Stimulated activated CD4-positive, alpha-beta T cell treated with anti-CD3 and anti-CD28 coated beads, Interleukin-1b, Interleukin-23, amount 100 ng/mL, for 24 hours (primary cell): ENCODE measurements at regions not wholly inside any gene's neighbourhood (a gene's known extent, or its start where the extent isn't known, plus 50 kb on each side); places are given as distances from the start of the nearest gene placed in this dataset.
A peak's percentile ranks its signal among the peaks of the same experiment; 100 is the strongest.

Source experiments
- DNase-seq, 4 experiments: peaks; one replicate each; pipeline ENCODE4 v3.0.0-alpha.2; 2020; ENCODE audit warnings: low read depth in 4 of 4, low spot score in 1 of 4

DNA sequence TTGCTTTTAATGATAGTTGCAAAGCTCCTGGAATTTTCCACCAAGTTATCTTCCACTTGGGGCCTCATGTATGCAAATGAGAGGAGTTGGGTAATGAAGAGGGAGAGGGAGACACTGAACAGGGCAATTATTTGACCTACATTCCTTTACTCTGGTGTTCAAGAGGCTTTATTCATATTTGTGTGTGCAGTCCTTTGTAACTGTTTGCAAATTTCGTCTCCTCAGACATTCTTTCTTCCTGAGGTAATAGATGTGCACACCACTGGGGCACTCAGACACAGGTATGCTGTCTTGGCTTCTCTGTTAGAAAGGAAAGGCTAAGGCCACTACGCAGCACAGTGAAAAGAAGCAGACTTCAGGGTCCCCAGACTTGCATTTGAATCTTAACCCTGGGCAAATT, 189.7 kb upstream of the IL12A start:
- no peak for DNase-seq

DNA sequence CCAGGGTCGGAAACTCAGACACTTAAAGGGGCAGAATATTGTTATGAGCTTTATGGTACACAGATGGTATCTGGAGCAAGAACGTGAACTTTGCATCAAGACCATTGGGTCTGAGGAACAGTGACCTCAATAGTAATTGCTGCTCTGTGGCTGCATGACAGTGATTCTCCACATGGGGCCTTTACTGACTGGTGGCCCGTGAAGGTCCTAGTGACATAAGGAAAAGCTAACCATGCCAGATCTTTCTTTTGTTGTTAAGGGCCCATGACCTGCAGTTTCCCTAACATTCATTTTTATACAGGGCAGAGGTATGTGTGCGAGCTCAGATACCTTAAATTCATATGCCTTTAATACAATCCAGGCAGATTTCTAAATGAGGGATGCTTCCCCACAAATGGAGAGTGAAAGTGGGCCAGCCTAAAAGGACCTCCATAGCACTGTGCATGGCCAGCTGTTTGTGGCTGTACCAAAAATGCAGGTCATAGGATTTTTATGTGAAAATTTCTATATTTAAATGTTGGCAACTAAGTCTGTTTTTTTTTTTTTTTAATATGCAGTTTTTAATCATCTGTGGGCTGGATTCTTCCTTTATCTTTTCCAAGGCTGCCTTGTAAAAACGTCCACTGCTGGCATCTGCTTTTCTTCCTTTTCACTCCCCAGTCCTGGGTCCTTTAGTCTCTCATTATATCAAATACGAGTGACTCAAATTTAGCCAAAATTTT, 188.0 kb upstream of the IL12A start:
- no peak for DNase-seq

DNA sequence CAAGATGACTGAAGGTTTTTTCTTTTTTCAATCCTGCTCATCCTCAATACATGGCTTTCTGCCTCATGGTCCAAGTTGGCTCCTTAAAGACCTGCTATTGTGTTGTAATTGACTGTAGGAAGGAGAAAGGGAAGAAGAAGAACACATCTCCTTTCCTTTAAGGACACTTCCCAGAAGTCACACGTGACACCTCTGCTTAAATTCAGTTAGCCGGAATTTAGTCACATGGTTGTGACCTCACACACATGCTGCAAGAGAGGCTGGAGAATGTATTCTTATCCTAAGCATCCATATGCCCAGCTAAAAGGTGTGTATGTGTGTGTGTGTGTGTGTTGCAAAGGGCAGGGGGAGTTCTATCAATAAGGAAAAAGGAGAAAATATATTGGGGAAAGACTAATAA, 185.8 kb upstream of the IL12A start:
- no peak for DNase-seq

DNA sequence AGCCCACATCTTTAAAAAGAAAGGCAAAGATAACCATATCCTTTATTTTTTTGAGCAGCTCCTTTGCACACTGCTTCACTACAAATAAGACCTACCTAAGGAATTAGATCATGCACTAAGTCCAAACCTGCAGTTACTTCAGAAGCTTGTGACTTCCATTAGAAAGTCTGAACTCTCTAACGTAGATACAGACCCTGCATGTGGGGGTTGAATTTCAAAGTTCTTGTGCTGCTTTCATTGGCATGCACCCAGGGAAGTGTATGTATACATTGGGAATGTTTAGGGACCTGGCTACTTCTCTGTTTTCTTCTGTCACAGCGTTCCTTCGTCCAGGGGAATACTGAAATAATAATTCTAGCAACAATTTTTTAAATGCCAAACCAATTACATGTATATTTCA, 185.2 kb upstream of the IL12A start:
- no peak for DNase-seq

DNA sequence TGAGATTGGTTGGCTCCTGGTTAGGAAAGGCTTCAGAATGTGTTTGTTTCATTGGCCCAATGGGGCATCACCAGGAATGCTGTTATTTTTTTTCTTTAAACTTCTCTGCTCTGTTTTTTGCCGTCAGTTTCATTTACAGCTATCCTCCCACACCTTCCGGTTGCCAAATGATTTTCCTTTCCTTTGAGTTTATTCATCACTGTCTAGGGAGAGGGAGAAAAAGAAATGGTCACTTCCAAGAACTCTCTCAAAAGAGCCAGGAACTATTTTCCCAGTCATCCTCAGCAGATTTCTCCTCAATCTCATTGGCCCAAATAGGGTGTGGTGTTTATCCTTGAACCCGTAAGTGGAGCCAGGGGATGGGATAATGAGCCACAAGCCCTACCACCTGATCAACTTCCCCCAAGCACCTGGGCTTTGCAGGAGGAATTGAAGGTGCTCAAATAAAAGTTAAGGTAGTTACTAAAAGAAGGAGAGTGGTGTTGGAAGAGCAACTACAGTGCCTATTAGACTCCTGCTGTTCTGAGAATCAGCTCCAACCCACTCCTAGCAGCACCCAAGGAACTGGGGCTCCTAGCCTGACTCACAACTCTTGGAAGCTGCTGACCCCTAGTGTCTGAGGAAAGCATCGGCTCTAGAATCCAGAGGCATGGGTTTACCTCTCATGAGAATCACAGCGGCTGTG, 183.8 kb upstream of the IL12A start:
- peak in 1 of 4 experiments; percentile 18 for DNase-seq

DNA sequence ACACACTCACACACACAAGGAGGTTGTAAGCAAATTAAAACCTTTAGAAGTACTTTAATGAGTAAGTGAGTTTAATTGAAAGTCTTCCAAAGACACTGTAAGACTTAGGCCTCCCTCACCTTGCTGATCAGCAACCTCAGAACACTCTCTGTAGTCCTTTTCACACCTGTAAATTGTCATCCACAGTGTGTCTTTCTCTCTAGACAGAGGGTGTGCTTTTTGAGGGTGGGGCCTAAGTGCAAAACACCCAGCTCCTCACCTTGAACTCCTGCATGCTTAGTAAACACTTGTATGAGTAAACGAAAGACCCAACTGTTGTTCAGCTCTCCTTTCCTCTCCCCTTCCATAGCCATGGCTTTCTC, 183.2 kb upstream of the IL12A start:
- no peak for DNase-seq

DNA sequence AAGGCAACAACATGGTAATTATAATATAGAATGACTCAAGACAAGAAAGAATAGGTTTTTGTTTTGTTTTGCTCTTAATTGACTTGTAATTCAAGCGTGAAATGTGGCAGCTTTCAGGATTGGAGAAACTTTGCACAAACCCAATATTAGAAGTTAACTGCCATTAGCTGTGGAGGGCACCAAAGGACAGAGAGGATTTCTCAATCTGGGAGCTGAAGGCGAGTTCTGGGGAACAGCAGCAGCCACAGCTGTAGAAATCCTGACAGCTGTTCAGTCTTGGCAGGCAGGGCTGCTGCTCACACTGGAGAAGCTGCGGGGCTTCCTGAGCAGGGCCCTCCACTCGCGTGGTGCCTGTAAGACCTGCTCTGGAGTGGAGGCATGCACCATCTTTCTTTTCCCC, 182.2 kb upstream of the IL12A start:
- no peak for DNase-seq

DNA sequence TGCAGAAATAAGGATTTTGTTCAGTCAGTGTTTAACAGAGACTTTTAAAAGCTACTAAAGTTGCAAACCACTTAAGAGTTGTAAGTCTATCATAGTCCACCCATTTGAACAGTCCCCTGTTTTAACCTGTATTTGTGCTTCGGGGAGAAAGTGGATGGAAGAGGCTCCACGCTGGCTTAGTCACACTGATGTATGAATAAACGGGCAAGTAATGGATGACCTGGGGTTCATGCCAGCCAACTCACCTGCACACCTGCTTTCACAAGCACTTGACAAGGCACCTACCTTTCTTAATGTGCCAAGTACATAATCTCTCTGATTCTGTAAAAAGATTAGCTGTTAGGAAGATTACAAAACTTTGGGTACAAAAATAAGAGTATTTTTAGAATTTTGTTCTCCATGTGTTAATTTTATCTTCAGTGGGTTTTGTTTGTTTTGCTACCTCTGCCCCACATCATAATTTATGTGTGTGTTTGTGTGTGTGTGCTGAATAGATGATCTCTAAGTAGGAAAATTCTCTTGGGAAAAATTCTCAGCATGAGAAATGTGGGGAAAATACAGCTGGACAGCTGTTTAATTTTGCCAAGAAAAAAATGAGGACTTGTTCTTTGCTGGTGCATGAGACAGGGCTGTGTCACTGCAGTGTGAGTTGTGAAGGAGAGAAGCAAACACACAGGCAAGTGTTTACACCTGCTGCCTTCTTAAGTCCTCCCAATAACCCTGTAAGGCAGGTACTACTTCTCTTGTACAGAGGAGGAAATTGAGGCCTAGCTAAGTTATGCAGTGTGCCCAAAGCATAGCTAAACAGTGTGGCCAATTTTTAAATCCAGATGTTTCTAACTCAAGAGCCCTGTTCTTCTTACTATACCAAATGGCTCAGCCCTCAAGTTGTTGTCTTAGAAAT, 181.2 kb upstream of the IL12A start:
- DNase-seq: no peak

DNA sequence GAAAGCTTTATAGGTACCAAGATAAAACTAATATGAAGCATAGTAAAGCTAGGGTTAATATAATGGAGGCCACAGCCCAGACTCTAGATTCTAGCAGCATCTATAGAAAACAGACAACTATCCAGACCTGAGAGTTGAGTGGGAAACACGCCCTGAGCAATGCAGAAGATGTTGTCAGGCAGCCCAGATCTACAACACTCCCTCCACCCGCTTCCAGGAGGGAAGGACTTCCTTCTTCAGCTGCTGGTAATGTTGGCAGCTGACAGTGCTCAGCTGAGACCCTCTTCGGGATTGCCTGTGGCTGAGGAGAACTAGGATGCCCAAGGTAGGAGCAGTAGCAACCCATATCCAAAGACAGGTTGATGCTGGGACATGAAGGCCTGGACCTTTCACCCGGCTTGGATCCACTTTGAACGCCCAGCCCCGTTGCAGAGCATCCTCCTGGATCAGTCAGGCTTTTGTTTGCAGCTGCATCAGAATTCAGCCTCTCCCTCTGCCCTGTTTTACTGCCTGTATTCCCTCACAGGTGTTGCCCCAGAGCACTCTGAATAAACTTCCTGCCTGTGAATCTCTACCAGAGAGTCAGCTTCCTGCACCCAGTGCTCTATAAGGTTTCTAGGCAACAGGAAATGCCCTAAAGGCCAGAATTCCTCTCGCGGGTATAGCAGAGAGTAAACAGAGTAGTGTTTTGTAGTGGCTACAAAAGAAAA, 174.7 kb upstream of the IL12A start:
- DNase-seq: no peak

DNA sequence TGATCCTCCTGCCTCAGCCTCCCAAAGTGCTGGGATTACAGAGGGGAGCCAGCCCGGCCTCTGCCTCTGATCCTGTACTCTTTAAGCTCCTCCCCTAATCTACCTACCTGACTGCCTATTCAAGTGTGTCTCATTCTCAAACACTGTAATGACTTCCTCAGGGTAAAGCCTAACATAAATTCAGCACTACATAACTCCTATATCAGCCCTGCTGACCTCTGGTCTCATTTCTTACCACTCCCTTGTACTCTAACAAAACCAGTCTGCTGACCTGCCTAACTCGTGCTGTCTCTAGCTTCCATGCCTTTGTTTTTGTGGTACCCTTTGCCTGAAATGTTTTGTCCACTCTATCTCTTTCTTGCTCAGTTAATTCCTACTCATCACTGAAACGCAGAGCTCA, 172.1 kb upstream of the IL12A start:
- DNase-seq: no peak

DNA sequence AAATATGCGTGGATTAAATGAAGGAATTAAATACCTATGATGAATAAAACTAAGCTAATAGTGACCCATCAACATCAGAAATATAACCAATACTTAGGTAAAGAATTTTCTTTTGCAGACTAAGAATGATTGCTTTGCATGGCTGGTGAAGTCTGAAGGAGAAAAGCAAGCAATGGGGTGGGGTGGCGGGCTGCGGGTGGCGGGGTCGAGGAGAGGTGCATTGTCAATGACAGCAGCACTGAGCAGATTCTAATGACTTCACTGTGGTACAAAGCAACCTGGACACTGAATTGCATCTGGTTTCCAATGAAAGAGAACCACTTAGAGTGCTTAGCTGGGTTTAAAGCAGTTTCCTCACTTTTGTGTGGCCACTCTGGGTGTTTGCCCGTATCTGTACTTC, 171.5 kb upstream of the IL12A start:
- no peak for DNase-seq

DNA sequence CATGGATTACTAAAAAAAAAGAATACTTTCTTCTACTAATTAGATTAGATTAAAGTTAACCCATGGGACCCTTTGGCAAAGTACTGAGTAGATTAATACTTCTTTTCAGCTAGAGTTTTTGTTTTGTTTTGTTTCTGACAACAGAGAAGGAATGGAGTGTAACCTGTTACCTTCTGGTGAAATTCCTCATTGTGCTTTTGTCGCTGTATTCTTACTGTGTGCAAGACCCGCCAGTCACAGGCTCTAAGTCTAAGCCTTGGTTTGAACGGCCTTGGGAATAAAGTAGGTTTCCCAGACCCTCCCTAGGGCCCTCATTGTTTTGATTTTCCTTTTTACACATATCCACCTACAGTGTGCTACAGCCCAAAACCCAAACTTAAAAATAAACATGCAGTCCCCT, 171.1 kb upstream of the IL12A start:
- no peak for DNase-seq

DNA sequence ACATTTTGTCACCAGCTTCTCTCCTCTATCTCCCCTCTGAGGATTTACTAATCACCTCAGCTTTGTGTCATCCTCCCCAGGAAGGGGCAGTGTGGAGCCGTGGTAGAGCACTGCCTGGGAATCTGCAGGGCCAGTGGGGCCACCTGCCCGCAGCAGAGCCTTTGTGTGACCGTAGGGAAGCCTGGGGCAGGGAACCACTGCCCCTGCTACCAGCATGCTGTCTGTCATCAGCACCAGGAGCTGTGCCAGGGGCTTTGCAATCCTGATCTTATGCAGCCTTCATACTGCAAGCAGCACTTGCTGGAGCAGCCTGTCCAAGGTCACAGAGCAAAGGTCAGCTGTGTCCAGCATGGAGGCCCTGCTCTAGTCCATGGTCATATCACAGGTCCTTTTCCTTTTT, 170.2 kb upstream of the IL12A start:
- DNase-seq: no peak

DNA sequence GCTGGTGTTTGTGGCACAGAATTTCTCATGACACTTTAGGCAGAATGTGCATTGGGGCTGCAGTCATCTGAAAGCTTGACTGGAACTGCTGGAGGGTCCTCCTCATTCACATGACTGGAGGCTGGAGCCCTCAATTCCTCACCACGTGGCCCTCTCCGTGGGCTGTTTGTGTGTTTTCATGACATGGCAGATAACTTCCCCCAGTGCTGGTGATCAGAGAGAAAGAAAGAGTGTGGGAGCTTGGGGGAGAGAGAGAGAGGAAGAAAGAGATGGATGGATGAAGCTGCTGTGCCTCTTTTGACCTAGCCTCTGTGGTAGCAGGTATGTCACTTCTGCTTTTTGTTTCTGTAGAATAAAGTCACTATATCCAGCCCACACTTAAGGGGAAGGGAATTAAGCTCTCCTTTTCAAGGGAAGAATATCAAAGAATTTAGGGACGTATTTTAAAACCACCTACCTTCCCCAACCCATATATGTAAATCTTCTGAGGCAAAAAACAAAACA, 169.6 kb upstream of the IL12A start:
- no peak for DNase-seq

DNA sequence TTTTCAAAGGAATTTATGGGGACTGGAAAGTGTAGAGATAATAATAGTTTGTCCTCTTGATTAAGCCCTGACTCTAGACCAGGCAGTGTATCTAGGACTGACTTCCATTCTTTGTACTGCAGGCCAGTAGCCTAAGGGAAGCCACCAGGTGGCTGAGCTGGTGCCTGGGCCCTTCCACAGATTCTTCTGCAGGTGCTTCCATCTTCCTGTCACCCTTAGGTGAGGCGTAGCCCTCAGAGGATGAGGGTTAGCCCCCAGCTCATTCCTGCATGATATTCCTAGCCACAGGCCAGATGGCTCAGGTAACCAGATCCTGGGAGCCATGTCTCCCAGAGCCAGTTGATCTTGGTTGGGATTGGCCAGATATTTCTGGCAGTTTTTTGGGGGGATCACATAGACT, 169.0 kb upstream of the IL12A start:
- no peak for DNase-seq

DNA sequence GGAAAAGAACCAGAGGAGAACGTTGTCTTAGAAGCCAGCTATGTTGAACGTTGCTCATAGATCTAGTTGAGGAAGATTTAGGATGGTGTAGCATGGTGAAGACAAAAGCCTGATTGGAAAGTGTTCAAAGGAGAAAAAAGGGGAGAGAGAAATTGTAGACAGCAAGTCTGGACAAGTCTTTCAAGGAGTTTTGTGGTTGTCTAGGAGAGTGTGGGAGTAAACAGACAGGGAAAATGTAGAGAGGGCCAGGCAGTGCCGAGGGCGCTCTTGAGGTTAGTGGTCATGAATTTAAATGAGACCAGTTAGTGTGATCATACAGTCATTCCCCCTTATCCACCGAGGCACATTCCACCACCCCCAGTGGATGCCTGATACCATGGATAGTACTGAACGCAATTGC, 167.5 kb upstream of the IL12A start:
- DNase-seq: no peak

DNA sequence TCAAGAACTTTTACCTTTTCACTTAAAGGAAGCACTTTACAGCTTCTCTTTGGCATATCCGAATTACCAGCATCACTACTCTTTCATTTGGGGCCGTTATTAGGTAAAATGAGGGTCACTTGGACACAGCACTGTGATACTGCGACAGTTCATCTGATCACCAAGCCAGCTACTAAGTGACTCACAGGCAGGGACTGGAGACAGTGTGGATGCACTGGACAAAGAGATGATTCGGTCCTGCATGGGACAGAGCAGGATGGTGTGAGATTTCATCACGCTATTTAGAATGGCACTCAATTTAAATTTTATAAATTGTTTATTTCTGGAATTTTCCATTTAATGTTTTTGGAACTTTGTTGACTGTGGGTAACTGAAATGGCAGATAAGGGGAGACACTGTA, 166.9 kb upstream of the IL12A start:
- no peak for DNase-seq

DNA sequence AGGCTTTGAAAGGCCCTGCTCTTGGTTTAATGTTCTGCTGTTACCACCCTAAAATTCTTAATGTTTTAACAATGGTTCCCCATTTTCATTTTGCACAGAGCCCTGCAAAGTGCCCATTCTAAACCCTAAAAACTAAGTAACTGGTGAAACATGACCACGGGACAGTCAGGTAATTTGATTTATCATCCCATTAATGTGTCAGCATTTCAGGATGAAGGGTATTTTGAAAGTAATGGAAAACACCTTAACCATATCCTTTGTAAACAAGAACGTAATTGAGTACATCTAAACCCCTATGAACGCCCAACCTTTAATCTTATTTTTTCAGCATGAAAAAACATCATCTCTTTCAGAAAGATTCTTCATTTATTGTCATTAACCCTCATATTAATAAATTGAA, 164.9 kb upstream of the IL12A start:
- no peak for DNase-seq

DNA sequence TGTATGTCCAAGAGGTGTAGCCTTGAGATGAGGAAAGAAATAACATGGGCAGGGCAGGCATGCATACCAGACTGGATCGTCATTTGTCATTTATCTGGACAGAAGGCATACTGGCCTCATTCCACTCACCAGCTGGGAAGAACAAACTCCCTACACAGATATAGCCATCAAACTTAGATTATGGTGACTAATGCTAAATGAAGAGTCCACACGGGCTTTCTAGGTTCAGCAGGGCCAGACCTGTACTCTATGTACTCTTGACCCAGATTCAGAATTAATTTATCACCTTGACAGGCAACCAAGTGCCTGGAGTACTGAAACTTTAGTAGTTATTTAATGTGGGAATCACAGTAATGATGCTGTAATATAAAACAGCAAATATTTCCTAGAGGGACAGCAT, 164.3 kb upstream of the IL12A start:
- no peak for DNase-seq

DNA sequence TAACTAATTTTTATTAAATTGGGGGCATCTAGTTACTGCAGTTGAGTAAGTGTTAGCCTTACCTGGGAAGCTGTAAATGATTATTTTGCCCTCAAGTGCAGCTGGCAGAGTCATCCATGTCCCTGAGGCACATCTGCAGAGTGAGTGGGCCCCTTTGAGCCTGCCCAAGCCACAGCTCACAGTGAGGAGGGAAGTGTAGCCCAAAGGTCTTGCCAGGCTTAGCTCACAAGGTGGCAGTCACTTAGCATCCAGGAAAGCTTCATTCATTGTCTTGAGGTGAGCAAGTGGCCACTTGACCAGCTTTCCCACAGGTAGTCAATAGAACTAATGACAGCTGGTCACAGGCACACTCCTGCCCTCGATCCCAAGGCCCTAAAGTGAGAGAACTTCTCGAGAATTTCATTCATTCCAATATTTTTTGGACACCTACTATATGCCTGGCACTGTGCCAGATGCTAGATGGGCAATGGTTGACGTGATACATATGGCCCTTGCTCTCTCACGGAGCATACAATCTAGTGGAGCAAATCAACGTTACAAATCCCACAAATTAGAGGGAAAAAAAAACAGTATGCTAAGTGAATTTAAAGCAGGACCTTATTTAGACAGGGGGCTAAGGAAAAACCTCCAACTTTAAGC, 163.3 kb upstream of the IL12A start:
- no peak for DNase-seq

DNA sequence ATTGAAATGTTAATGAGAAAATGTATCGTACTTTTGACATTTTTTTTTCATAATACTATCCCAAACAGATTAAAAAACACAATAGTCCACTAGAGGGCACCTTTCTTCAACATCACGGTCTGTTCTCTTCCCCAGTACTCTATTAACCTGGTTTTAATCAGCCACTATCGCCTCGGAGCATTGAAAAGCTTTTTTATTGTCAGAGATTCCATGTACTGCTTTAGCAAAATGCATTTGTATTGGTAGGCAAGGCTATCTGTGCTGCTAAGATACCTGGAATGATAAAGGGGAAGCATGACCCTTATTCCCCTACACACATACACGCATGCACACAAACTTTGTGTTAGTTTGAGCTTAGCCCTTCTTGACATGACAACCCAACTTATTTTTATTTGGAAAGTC, 160.1 kb upstream of the IL12A start:
- no peak for DNase-seq
